Fibroblast of gingiva (primary cell): ENCODE measurements at regions not wholly inside any gene's neighbourhood (a gene's known extent, or its start where the extent isn't known, plus 50 kb on each side); places are given as distances from the start of the nearest gene placed in this dataset.
"Not testable (repeated sequence)": the region's sequence is repeated elsewhere in the genome, so short reads cannot be mapped to it uniquely, and the experiment has no call there.

ENCODE experiments used
- DNase-seq: peaks from one replicate; pipeline ENCODE4 v3.0.0-alpha.2; 2011; ENCODE audit warnings: low read depth

GRCh38 chr12:47409310-47409987, 296.4 kb downstream of the RPAP3 start:
- DNase-seq: no peak

- no peak for DNase-seq
Observed at GRCh38 chr12:47408171-47408871, 297.5 kb downstream of the RPAP3 start.

- DNase-seq: no peak
Observed at GRCh38 chr12:47407463-47408129, 298.2 kb downstream of the RPAP3 start.

GRCh38 chr12:47403681-47404080, 302.1 kb downstream of the RPAP3 start:
- DNase-seq: no peak

- not testable (repeated sequence) for DNase-seq
Observed at GRCh38 chr12:47401196-47401595, 304.6 kb downstream of the RPAP3 start.

- DNase-seq: peak; percentile 31
Observed at GRCh38 chr12:47400266-47400665, 305.6 kb downstream of the RPAP3 start.

GRCh38 chr12:47397664-47398281, 308.1 kb downstream of the RPAP3 start:
- peak; percentile 78 for DNase-seq

- peak; percentile 37 for DNase-seq
Observed at GRCh38 chr12:47396902-47397663, 308.7 kb downstream of the RPAP3 start.

GRCh38 chr12:47394070-47394469, 311.8 kb downstream of the RPAP3 start:
- DNase-seq: no peak

- DNase-seq: no peak
Observed at GRCh38 chr12:47393403-47393790, 312.4 kb downstream of the RPAP3 start.

- no peak for DNase-seq
Observed at GRCh38 chr12:47391566-47391965, 311.8 kb upstream of the AMIGO2 start.

GRCh38 chr12:47388712-47389111, 309.0 kb upstream of the AMIGO2 start:
- DNase-seq: no peak

- no peak for DNase-seq
Observed at GRCh38 chr12:47387994-47388393, 308.2 kb upstream of the AMIGO2 start.

GRCh38 chr12:47385653-47386052, 305.9 kb upstream of the AMIGO2 start:
- no peak for DNase-seq

- DNase-seq: no peak
Observed at GRCh38 chr12:47383942-47384341, 304.2 kb upstream of the AMIGO2 start.

GRCh38 chr12:47382305-47382704, 302.5 kb upstream of the AMIGO2 start:
- no peak for DNase-seq

GRCh38 chr12:47378907-47379306, 299.1 kb upstream of the AMIGO2 start:
- no peak for DNase-seq

- DNase-seq: peak; percentile 27
Observed at GRCh38 chr12:47378222-47378582, 298.4 kb upstream of the AMIGO2 start.

GRCh38 chr12:47377414-47378221, 297.9 kb upstream of the AMIGO2 start:
- DNase-seq: peak; percentile 98

GRCh38 chr12:47376927-47377326, 297.2 kb upstream of the AMIGO2 start:
- no peak for DNase-seq

GRCh38 chr12:47373554-47374150, 293.9 kb upstream of the AMIGO2 start:
- no peak for DNase-seq
